ELR (cell line): ENCODE measurements at regions not wholly inside any gene's neighbourhood (a gene's known extent, or its start where the extent isn't known, plus 50 kb on each side); places are given as distances from the start of the nearest gene placed in this dataset.

Source experiments
- DNase-seq: peaks from one replicate; pipeline ENCODE4 v3.0.0-alpha.2; 2015; ENCODE audit warnings: low read depth

DNA sequence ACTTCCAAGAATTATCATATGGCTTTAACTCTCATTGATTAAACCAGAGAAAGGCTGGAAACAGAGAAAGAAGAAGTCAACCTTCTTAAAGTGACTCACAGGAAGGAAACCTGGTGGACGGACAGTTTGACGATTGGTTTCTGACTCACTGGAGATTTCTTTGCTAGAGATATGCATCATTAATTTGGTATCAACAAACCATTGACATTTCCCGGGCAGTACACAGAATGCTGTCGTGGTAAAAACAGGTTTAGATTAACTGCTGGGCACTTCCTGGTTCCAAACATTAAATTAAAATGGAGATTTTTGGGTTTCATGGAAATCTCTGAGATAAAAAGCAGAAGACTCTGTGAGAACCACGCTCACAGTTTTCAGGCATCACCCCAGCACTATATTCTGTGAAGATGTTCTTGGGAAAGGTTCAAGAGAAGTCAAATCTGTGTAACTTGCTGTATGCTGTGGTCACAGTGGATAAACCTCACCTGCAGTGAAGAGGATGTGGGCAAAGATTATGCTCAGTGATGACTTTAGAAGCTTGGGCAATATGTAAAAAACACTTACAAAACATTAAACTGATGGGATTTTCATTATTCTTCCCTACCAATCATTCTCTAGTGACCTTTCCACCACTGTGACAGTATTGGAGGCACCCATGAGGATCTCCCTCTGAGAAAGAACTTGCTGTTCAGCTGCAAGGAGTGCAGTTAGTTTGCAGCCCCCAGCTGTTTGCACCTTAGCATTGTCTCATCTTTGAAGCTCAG is 61.1 kb upstream of the CD44 start:
- peak; percentile 96 for DNase-seq

GRCh38 chr11:35078470-35078735 is 60.6 kb upstream of the CD44 start:
- DNase-seq, result no peak

DNA sequence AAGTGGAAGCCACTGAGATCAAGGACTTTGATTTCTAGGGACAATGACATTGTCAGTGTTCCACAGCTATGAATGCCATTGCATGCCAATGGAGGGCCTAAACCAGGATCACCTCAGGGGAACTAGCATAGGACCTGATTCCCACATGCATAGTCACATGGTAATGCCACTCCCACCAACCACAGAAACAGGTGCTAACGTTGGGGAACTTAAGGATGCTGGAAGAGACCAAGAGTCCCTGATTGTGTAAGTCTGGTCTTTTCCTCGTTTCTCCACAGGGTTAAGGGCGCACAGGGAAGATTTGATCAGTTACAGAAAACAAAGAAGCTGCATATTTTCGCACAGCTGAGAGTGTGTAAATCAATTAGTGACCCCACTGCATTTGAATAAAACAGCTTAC is 59.4 kb upstream of the CD44 start:
- no peak for DNase-seq

DNA sequence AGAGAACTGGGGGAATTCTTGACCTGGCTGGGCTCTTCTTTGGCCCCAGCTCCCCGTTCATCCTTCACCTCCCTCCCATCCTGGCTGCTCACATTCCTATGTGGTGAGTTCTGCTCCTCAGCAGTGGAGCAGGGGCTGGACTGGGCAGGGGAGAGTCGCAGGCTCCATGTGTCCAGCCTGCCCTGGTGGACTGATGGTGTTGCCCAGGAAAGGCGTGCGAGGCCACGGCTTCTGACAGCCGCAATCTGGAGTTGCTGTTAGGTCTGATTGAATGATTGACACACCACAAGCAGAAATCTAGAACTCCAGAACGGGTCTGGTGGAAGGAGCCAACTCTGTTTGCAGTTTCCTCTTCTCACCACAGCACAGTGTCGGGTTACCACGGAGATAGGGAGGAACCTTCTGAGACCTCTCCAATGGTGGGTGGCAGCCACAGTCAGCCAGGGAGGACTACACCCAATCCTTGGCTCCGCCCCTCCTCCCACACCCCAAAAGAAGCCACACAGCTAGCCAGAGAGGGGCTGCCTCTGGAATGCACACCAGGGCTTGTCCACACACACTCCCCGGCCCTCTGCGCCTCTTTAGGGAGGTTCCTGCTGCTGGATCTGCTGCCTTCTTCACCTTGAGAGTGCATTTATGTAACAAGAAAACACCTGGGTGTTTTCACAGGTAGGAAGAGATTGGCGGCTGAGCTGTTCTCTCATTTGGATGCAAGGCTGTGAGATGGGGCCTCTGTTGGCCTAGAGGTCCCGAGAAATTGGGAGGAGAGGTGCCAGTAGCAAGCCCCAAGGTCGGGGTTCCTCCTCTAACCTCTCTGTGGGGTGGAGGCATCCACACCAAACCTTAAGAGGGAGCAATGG is 56.4 kb upstream of the CD44 start:
- DNase-seq, result peak; percentile 96

GRCh38 chr11:35083181-35083430 is 55.9 kb upstream of the CD44 start:
- no peak for DNase-seq

- DNase-seq, result peak; percentile 100
Observed at GRCh38 chr11:35083431-35084238, 55.3 kb upstream of the CD44 start.

- DNase-seq, result no peak
Observed at GRCh38 chr11:35084817-35085440, 54.0 kb upstream of the CD44 start.

GRCh38 chr11:35085531-35086165 is 53.3 kb upstream of the CD44 start:
- DNase-seq, result no peak

- DNase-seq, result peak; percentile 25
Observed at GRCh38 chr11:35087648-35088047, 51.3 kb upstream of the CD44 start.

GRCh38 chr11:35088226-35088625 is 50.7 kb upstream of the CD44 start:
- DNase-seq, result no peak

GRCh38 chr11:35088676-35089075 is 50.3 kb upstream of the CD44 start:
- peak; percentile 71 for DNase-seq
